GM08714 (cell line): ENCODE measurements at regions not wholly inside any gene's neighbourhood (a gene's known extent, or its start where the extent isn't known, plus 50 kb on each side); places are given as distances from the start of the nearest gene placed in this dataset.
"Not testable (repeated sequence)": the region's sequence is repeated elsewhere in the genome, so short reads cannot be mapped to it uniquely, and the experiment has no call there.

Experiments
- H3K4me3 ChIP-seq: fragments of 200-500 bp; sonication (Bioruptor generic); 2 replicates; pipeline ENCODE4 v1.5.1; 2014; ENCODE audit warnings: mild to moderate bottlenecking, low read length, inconsistent platforms
- ZNF274 ChIP-seq: IDR thresholded peaks from 2 replicates; pipeline ENCODE4 v1.6.1; 2012; ENCODE audit warnings: mild to moderate bottlenecking, low read depth, low read length

DNA sequence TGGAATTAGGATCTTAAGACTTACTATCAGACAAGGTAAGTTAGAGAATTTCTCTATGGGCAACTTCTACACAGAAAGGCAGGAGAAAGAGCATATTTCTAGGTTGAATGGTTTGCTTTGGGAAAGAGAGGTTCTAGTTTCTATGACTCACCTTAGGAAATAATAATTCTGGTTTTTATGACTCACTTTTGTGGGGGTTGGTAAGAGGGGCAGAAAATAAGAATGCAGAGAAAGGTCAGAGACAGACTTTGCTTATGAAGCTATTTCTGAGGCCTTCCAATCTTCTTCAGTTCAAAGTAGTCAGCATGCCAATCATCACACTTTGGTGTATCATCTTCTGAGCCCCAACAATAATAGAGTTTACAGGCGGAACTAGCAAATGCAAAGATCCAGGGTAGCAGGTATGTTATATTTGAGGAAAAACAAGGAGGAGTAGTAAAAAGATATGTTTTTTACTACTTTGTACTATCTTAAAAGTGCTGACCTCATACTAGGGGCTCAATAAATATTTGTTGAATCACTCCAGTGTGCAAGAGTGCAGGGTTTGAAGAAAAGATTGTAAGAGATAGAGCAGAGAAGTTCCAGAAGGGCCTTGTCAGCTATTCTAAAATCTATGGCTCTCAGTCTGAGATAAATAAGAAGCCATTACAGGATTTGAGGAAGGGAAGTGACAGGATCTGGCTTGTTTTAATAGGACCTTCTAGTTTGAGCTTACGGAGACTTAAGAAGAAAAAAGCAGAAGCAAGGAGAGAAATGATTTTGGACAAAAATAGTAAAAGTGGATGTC lies 56.7 kb upstream of the LRFN5 start:
- TF ChIP-seq ZNF274: no peak
- no peak overlapping the region for H3K4me3 ChIP-seq

DNA sequence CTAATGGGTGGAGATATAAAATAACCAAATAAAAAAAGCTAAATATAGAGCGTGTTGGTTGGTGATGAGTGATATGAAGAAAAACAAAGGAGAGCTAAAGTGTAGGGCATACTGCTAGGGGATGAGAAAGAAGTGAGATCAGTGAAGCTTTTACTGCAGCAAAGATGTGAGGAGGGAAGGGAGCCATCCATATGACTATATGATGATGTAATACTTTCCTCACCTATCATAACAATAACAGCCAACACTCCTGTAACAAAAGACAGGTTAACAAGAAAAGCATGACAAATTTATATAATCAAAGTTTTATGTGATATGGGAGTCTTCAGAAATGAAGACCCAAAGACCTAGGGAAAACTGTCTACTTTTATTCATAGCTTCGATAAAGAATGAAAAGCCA lies 57.4 kb upstream of the LRFN5 start:
- no peak overlapping the region for H3K4me3 ChIP-seq
- no peak for TF ChIP-seq ZNF274

DNA sequence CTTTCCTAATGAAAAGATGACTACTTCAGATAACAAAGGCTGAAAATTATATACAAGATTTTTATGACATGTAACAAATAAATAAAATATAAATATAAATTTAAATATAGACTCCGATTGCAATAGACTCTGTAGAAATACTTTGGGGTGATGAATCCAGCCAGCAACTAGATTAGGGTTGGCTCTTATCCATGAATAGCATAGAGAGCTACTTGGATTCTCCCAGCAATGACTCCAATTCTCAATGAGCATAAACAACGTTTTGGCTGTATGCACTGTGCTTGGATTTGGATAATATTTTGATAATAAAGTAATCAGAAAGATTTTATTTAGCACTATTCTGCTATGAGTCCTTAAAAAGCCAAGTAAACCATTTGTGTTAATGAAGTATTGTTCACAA lies 58.0 kb upstream of the LRFN5 start:
- no peak for TF ChIP-seq ZNF274

DNA sequence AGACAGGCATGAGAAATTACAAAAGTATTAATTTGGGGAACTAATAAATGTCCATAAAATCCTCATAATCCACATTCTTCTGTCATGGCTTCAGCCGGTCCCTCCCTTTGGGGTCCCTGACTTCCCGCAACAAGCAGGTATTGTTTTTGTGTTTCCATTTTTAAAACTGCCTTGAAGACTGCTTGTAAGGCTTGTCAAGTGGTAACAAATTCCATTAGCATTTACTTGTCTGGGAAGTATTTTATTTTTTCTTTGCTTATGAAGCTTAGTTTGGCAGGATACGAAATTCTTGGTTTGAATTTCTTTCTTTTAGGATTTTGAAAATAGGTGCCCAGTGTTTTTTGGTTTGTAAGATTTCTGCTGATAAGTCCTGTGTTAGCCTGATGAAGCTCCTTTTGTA lies 65.3 kb upstream of the LRFN5 start:
- TF ChIP-seq ZNF274: no peak
- no peak overlapping the region for H3K4me3 ChIP-seq

More for the DNA sequence above, 58.0 kb upstream of the LRFN5 start:
- no peak overlapping the region for H3K4me3 ChIP-seq

DNA sequence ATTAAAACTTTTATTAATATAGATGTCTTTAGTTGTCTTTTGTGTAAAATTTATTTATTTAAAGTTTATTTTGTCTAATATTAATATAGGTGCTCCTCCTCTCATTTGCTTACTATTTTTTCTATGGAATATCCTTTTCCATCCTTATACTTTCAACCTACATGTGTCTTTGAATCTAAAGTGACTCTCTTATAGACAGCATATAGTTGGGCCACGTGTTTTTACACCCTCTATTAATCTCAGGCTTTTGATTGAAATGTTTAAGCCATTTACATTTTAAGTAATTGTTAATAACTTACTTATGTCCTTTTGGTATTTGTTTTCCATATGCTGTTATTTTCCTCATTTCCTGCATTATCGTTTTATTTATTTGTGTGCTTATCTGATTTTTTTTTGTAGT lies 74.4 kb upstream of the LRFN5 start:
- TF ChIP-seq ZNF274: no peak
- no peak overlapping the region for H3K4me3 ChIP-seq

DNA sequence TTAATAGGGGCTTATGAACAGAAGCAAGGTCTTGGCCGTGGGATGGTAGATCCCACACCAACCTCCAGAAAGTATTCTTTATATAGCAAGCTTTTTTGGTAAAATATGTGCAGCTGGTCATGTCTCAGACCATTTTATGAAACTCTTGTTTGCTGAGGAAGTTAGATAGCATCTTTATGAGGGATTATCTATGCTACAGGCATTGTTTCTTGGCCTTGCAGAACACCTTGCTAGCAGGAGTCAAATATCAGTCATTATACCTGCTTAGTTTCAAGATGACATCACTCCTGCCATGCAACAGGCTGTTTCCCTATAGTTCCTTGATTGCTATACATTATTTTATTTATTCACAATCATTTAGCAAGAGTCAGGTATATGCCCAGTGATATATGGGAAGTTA lies 84.8 kb upstream of the LRFN5 start:
- no peak overlapping the region for H3K4me3 ChIP-seq
- TF ChIP-seq ZNF274: no peak

DNA sequence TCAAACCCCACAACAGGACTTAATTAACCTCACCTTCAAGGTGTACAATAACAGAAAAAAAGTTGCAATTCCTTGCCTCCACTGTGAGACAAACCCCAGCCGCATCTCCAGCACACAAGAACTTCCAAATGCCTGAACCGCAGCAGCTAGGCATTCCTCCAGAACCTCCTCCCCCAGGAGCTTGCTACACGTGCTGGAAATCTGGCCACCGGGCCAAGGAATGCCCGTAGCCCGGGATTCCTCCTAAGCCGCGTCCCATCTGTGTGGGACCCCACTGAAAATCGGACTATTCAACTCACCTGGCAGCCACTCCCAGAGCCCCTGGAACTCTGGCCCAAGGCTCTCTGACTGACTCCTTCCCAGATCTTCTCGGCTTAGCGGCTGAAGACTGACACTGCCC lies 88.6 kb upstream of the LRFN5 start:
- H3K4me3 ChIP-seq: not testable (repeated sequence)

DNA sequence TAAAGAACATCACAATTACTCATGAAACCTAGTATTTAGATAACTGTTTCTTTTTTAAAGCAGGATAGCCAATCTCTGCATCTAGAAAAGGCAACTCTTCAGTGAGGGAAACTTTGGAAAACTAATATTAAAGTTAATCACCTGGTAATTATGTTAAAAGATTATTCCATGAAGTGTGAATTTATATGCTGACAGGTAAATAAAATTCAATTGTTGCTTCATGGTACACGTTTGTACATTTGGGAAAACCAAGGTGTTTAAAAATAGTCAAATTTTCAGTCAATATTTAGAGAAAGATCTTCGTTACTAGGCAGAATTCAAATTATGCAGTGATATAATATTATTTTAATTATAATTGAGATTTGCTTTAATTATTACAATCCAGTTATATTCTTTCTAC lies 100.1 kb upstream of the LRFN5 start:
- H3K4me3 ChIP-seq: no peak overlapping the region
- no peak for TF ChIP-seq ZNF274

DNA sequence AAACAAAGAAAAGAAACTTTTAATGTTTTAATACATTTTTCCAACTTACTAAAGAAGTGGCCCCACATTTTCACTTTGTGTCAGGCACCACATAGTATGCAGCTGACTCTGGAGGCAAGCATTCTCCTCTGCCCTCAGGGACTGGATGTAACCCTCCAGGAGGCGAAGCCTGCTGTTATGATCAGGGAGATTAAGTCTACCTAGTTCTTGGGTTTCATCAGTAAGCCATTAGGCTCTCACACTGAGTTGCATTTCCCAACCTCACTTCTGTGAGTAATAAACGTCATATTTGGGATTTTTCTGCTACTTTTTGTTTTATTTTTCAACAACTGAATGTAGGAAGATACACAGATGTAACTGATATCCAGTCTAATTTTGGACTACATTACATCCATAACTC lies 101.2 kb upstream of the LRFN5 start:
- TF ChIP-seq ZNF274: no peak
- no peak overlapping the region for H3K4me3 ChIP-seq

DNA sequence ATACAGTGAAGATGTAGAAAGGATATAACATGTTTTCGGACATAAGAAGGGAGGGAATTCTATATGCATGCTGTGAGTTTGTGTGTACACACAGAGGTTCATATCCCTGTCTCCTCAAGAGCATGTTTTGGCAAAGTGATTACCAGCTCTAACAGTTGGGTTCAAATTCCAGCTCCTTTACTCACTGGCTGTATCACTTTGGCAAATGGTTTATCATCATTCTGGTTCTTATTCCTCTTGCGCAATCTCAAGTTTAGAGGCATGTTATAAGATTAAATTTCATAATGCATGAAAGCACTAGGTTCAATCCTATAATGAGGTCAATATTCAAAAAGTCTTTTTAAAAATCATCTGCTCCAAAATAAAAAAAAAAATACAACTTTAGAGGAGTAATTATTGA lies 107.7 kb upstream of the LRFN5 start:
- no peak overlapping the region for H3K4me3 ChIP-seq
- no peak for TF ChIP-seq ZNF274

DNA sequence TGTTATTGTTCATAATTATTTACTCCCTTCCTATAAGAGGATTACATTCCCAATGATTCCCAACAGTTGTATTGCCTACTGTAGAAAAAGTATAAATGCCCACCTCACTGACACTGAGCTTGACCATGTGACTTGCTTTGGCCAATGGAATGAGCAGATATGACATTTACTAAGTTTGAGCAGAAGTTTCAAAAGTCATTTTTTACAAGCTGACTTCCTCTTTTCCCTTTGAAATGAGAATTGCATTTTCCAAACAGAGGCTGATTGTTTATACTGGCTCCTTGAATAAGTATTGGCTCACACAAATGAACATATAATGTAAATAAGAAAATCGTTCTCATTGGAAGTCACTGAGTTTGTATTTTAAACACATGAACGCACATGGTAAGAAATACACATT lies 116.4 kb upstream of the LRFN5 start:
- no peak for TF ChIP-seq ZNF274
- no peak overlapping the region for H3K4me3 ChIP-seq

DNA sequence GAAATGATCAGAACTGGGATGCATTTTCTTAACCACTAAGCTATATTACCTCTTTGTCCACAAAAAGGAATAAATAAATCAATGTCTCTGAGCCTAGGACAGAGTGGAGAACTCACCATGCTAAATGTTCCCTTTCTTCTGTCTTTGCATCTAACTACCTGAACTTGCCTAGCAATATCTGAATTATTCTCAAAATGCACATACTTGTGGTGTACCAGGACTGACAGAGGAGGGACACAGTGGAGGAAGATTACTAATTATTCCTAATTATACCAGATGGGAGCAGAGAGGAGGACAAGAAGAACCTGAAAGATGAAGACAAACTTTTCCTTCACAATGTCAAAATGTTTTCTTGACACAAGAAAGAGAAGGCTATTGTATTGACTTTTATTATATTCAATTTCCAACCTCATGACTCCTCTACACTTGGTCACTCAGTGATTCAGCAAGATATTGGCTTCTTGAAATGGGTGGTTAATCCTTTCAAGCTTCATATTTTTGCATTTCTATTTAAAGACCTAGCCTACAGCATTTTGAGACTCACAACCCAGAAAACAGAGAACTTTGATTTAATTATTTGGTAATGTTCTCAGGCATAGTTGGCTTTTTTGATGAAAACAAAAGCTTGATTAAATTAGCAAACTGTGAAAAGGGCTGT lies 117.2 kb upstream of the LRFN5 start:
- H3K4me3 ChIP-seq: no peak overlapping the region
- no peak for TF ChIP-seq ZNF274

DNA sequence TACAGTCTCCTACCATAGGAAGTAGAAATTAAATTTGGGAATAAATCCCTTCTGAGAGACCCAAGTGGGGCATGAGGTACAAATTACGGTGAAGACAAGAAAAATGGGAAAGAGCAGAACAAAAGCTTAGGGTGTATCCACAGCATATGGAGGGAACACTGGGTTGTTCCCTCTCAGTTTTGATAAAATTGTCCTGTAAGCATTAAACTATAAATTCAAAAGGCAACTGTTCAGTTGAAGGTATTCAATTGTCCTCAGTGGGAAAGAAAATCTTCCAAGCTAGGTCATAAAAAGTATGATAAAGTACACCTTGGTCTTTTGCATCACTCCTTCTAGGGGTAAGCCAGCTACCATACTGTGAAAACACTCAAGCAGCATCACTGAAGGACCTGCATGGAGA lies 118.3 kb upstream of the LRFN5 start:
- H3K4me3 ChIP-seq: no peak overlapping the region
- TF ChIP-seq ZNF274: no peak

DNA sequence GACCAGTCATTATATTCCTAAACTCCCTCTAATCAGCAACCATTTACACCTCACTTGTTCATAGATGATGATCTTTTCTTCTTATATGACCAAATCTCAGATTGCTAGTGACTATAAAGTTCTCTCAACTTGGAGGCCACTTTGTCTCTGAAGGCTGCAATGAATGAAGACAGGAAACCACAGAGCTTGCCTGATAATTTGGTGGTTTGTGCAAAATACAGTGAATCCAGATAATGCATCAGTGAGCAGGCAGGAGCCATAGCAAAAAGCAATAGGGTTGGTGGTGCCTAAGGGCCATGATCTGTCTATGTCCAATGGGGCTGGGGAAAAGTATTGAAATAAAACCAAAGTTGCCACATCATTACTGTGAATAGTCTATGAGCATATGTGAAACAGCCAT lies 123.8 kb upstream of the LRFN5 start:
- no peak for TF ChIP-seq ZNF274

DNA sequence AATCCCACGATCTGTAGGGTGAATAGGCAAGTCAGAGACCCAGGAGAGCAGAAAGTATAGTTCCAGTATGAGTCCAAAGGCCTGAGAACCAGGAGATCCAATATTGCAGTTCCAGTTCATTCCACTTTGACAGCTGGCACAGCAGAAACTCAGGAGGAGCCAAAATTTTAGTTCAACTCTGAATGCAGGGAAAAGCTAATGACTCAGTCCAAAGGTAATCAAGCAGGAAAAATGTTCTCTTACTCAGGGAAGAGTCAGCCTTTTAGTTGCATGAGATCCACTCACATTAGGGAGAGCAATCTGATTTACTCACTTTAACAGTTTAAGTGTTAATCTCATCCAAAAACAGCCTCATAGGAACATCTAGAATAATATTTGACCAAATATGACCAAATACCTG lies 130.2 kb upstream of the LRFN5 start:
- no peak overlapping the region for H3K4me3 ChIP-seq
- no peak for TF ChIP-seq ZNF274

More for the DNA sequence above, 123.8 kb upstream of the LRFN5 start:
- H3K4me3 ChIP-seq: no peak overlapping the region

DNA sequence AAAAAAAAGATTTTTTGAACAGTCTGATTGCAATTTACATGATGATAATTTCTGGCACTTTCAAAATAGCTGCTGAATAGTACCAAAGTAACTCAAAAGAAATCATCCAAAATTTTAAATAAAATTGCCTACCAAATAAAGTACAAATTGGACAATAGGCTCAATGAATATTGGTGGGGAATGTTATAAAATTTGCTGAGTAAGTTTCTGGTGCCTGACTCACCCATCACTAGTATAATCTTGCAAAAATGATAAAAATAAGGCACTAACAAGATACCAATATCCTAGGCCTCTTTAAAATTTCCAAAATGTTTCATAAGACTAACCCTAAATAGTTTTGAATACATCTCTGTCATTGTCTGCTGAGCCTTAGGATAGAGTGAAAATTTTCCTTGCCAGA lies 145.3 kb upstream of the LRFN5 start:
- no peak for TF ChIP-seq ZNF274
- H3K4me3 ChIP-seq: no peak overlapping the region
